MG63 (cell line): ENCODE measurements at regions not wholly inside any gene's neighbourhood (a gene's known extent, or its start where the extent isn't known, plus 50 kb on each side); places are given as distances from the start of the nearest gene placed in this dataset.

Source experiments
- DNase-seq: peaks from one replicate; pipeline ENCODE4 v3.0.0-alpha.2; 2020
- H3K27me3 ChIP-seq: fragments of 250-450 bp; sonication (Bioruptor Pico); 2 replicates; pipeline ENCODE4 v1.5.1; 2020; ENCODE audit warnings: mild to moderate bottlenecking, moderate library complexity
- H3K36me3 ChIP-seq: fragments of 250-450 bp; sonication (Bioruptor Pico); 2 replicates; pipeline ENCODE4 v1.5.1; 2020; ENCODE audit warnings: mild to moderate bottlenecking, moderate library complexity
- H3K4me3 ChIP-seq: fragments of 250-450 bp; sonication (Bioruptor Pico); 2 replicates; pipeline ENCODE4 v1.5.1; 2020; ENCODE audit warnings: mild to moderate bottlenecking, moderate library complexity
- H3K9me3 ChIP-seq: fragments of 250-450 bp; sonication (Bioruptor Pico); 2 replicates; pipeline ENCODE4 v1.5.1; 2020; ENCODE audit warnings: mild to moderate bottlenecking, moderate library complexity

- no peaks in the 10 kb centered on the region for H3K27me3 ChIP-seq
- DNase-seq, result no peak
- H3K9me3 ChIP-seq, result no peaks in the 10 kb centered on the region
- no peak overlapping the region for H3K4me3 ChIP-seq
- no peaks in the 10 kb centered on the region for H3K36me3 ChIP-seq
Observed at GRCh38 chr12:70185301-70185700, 57.9 kb upstream of the CNOT2 start.

- Histone ChIP-seq H3K9me3 (no peaks in the 10 kb centered on the region), H3K36me3 (no peaks in the 10 kb centered on the region), H3K4me3 (no peak overlapping the region), H3K27me3 (no peaks in the 10 kb centered on the region)
- DNase-seq, result no peak
Observed at GRCh38 chr12:70186436-70186835, 56.8 kb upstream of the CNOT2 start.

GRCh38 chr12:70190262-70191010 is 52.8 kb upstream of the CNOT2 start:
- no peak overlapping the region for H3K4me3 ChIP-seq
- DNase-seq, result peak; percentile 18
- H3K27me3 ChIP-seq, result no peaks in the 10 kb centered on the region
- no peaks in the 10 kb centered on the region for H3K9me3 ChIP-seq
- no peaks in the 10 kb centered on the region for H3K36me3 ChIP-seq
